H1 (cell line): ENCODE measurements at regions not wholly inside any gene's neighbourhood (a gene's known extent, or its start where the extent isn't known, plus 50 kb on each side); places are given as distances from the start of the nearest gene placed in this dataset.

ENCODE experiments used
- CTCF ChIA-PET: fragments of 300-600 bp; sonication (Branson Sonifier 250); formaldehyde crosslinking; loops from one replicate; lab custom pipeline; 2021; ENCODE audit not compliant: partially characterized antibody; lab: Charles Lee
- POLR2A ChIA-PET: fragments of 300-600 bp; sonication (Branson Sonifier 250); formaldehyde crosslinking; loops from one replicate; lab custom pipeline; 2021; ENCODE audit warnings: inconsistent platforms; ENCODE audit not compliant: partially characterized antibody; lab: Charles Lee
- DNase-seq, 2 experiments: peaks; one replicate each; pipeline versions ENCODE4 v3.0.0 to v3.0.0-alpha.2; 2010 to 2022; ENCODE audit warnings: low spot score in 2 of 2, low read depth in 1 of 2, mixed read lengths in 1 of 2
- FAIRE-seq: peaks from 2 replicates; lab custom pipeline; 2011; peaks lifted over from hg19 to GRCh38; lab: Jason Lieb, UNC
- H2AFZ ChIP-seq: 2 replicates; pipeline ENCODE4 v1.8.1; 2012; ENCODE audit warnings: low read length, inconsistent platforms
- H2AK5ac ChIP-seq: 2 replicates; pipeline ENCODE4 v1.6.1; 2013; ENCODE audit warnings: low read depth, low read length
- H2BK120ac ChIP-seq: replicated peaks from 2 replicates; pipeline ENCODE3; 2013; ENCODE audit warnings: low read depth, low read length, inconsistent platforms
- H2BK12ac ChIP-seq: 2 replicates; pipeline ENCODE4 v1.6.1; 2013; ENCODE audit warnings: low read depth, low read length
- H2BK15ac ChIP-seq: 2 replicates; pipeline ENCODE4 v1.6.1; 2013; ENCODE audit warnings: low read length
- H2BK20ac ChIP-seq: 2 replicates; pipeline ENCODE4 v1.6.1; 2013; ENCODE audit warnings: low read length
- H2BK5ac ChIP-seq: 2 replicates; pipeline ENCODE4 v1.6.1; 2013; ENCODE audit warnings: low read depth, low read length
- H3K14ac ChIP-seq: 2 replicates; pipeline ENCODE4 v1.6.1; 2013; ENCODE audit warnings: inconsistent platforms; ENCODE audit not compliant: insufficient read length
- H3K18ac ChIP-seq: 2 replicates; pipeline ENCODE4 v1.6.1; 2013; ENCODE audit warnings: low read length; ENCODE audit errors: extremely low read depth
- H3K23ac ChIP-seq: 2 replicates; pipeline ENCODE4 v1.6.1; 2013; ENCODE audit warnings: inconsistent platforms; ENCODE audit not compliant: insufficient read length
- H3K23me2 ChIP-seq: 2 replicates; pipeline ENCODE4 v1.6.1; 2013; ENCODE audit warnings: low read depth, low read length
- H3K27ac ChIP-seq: 2 replicates; pipeline ENCODE4 v1.6.1; 2011; ENCODE audit warnings: low read depth, low read length, inconsistent platforms
- H3K27me3 ChIP-seq, 4 experiments: replicated peaks in 1 of 4; 1 replicate in 1 of 4; 2 replicates in 3 of 4; pipeline versions ENCODE4 v1.6.1 to v1.8.1; 2011 to 2013; ENCODE audit warnings: low read length in 3 of 4, mild to moderate bottlenecking in 3 of 4, inconsistent platforms in 2 of 4, mixed read lengths in 2 of 4, moderate library complexity in 1 of 4; ENCODE audit not compliant: control insufficient read depth in 3 of 4, insufficient read depth in 3 of 4; ENCODE audit errors: extremely low read depth in 1 of 4
- H3K36me3 ChIP-seq, 4 experiments: 2 replicates each; pipeline versions ENCODE4 v1.6.1 to v1.8.1; 2011 to 2013; ENCODE audit warnings: mild to moderate bottlenecking in 4 of 4, low read length in 3 of 4, moderate library complexity in 2 of 4, control low read depth in 1 of 4, inconsistent platforms in 1 of 4; ENCODE audit not compliant: insufficient read depth in 4 of 4, control insufficient read depth in 2 of 4
- H3K4ac ChIP-seq: replicated peaks from 2 replicates; pipeline ENCODE3; 2013; ENCODE audit warnings: low read length, low read depth, mixed read lengths, inconsistent platforms; ENCODE audit not compliant: insufficient read length
- H3K4me1 ChIP-seq, 4 experiments: replicated peaks in 1 of 4; 1 replicate in 1 of 4; 2 replicates in 3 of 4; pipeline versions ENCODE4 v1.6.1 to v1.8.1; 2011 to 2013; ENCODE audit warnings: low read length in 3 of 4, inconsistent platforms in 2 of 4, mixed read lengths in 1 of 4; ENCODE audit not compliant: insufficient read depth in 4 of 4, control insufficient read depth in 3 of 4
- H3K4me2 ChIP-seq, 2 experiments: 2 replicates each; pipeline versions ENCODE4 v1.6.1 to v1.8.1; 2011 to 2013; ENCODE audit warnings: low read depth in 2 of 2, low read length in 2 of 2, control low read depth in 1 of 2, inconsistent platforms in 1 of 2, mild to moderate bottlenecking in 1 of 2; ENCODE audit not compliant: insufficient read depth in 1 of 2
- H3K4me3 ChIP-seq, 4 experiments: fragments of 200-600, 300-600 bp in 1 of 4; sonication (generic), shearing (Covaris generic), sonication (Bioruptor Twin) in 1 of 4; 2 replicates each; pipeline versions ENCODE4 v1.5.1 to v1.8.1; 2011 to 2016; ENCODE audit warnings: low read length in 4 of 4, low read depth in 3 of 4, control low read depth in 2 of 4, inconsistent platforms in 2 of 4, mild to moderate bottlenecking in 2 of 4, mixed read lengths in 1 of 4, moderate library complexity in 1 of 4; ENCODE audit not compliant: insufficient read depth in 2 of 4; ENCODE audit errors: extremely low read depth in 1 of 4
- H3K56ac ChIP-seq: replicated peaks from 2 replicates; pipeline ENCODE3; 2013; ENCODE audit warnings: low read depth, mild to moderate bottlenecking, mixed read lengths, low read length, inconsistent platforms; ENCODE audit not compliant: insufficient read length
- H3K79me1 ChIP-seq: 2 replicates; pipeline ENCODE4 v1.6.1; 2013; ENCODE audit warnings: low read depth, low read length, control low read depth
- H3K79me2 ChIP-seq, 2 experiments: 2 replicates each; pipeline versions ENCODE4 v1.6.1 to v1.8.1; 2012 to 2013; ENCODE audit warnings: low read length in 2 of 2, mild to moderate bottlenecking in 2 of 2, inconsistent platforms in 1 of 2; ENCODE audit not compliant: insufficient read depth in 2 of 2, control insufficient read depth in 1 of 2
- H3K9ac ChIP-seq, 4 experiments: replicated peaks in 1 of 4; 1 replicate in 1 of 4; 2 replicates in 3 of 4; pipeline versions ENCODE4 v1.6.1 to v1.8.1; 2011 to 2013; ENCODE audit warnings: low read depth in 3 of 4, low read length in 3 of 4, control low read depth in 2 of 4, mild to moderate bottlenecking in 2 of 4, moderate library complexity in 2 of 4, inconsistent platforms in 1 of 4; ENCODE audit errors: extremely low read depth in 1 of 4
- H3K9me3 ChIP-seq, 2 experiments: 2 replicates each; pipeline versions ENCODE4 v1.6.1 to v1.8.1; 2012 to 2013; ENCODE audit warnings: mild to moderate bottlenecking in 2 of 2, moderate library complexity in 2 of 2, control low read depth in 1 of 2, inconsistent platforms in 1 of 2, low read depth in 1 of 2, low read length in 1 of 2, mixed read lengths in 1 of 2; ENCODE audit not compliant: insufficient read depth in 2 of 2
- H4K20me1 ChIP-seq, 2 experiments: replicated peaks in 1 of 2; 2 replicates each; pipeline versions ENCODE3 to v1.8.1; 2011 to 2013; ENCODE audit warnings: inconsistent platforms in 2 of 2, low read length in 2 of 2, mild to moderate bottlenecking in 1 of 2; ENCODE audit not compliant: insufficient read depth in 2 of 2, control insufficient read depth in 1 of 2
- H4K5ac ChIP-seq: 2 replicates; pipeline ENCODE4 v1.6.1; 2013; ENCODE audit warnings: low read length, low read depth, mixed read lengths, inconsistent platforms; ENCODE audit not compliant: insufficient read length
- H4K8ac ChIP-seq: 2 replicates; pipeline ENCODE4 v1.8.0; 2013; ENCODE audit warnings: mild to moderate bottlenecking, moderate library complexity, low read length, inconsistent platforms; ENCODE audit not compliant: insufficient read depth; ENCODE audit errors: extremely low read depth
- H4K91ac ChIP-seq: replicated peaks from 2 replicates; pipeline ENCODE3; 2013; ENCODE audit warnings: low read length, mixed read lengths, inconsistent platforms; ENCODE audit not compliant: insufficient read length
- FOSL1 ChIP-seq: IDR thresholded peaks from 2 replicates; pipeline ENCODE4 v1.6.1; 2011; ENCODE audit warnings: mild to moderate bottlenecking, low read depth, low read length, moderate library complexity; ENCODE audit not compliant: insufficient read depth
- POLR2A ChIP-seq, 2 experiments: IDR thresholded peaks; 1 replicate in 1 of 2; 2 replicates in 1 of 2; pipeline ENCODE4 v1.6.1; 2011; ENCODE audit warnings: low read depth in 2 of 2, low read length in 2 of 2, mild to moderate bottlenecking in 2 of 2; ENCODE audit errors: control extremely low read depth in 1 of 2
- SIN3A ChIP-seq, 2 experiments: IDR thresholded peaks in 1 of 2; conservative IDR thresholded peaks in 1 of 2; 2 replicates each; pipeline ENCODE4 v1.6.1; 2011 to 2012; ENCODE audit warnings: low read length in 2 of 2, improper control_type of control experiment in 1 of 2, low read depth in 1 of 2, mild to moderate bottlenecking in 1 of 2

DNA sequence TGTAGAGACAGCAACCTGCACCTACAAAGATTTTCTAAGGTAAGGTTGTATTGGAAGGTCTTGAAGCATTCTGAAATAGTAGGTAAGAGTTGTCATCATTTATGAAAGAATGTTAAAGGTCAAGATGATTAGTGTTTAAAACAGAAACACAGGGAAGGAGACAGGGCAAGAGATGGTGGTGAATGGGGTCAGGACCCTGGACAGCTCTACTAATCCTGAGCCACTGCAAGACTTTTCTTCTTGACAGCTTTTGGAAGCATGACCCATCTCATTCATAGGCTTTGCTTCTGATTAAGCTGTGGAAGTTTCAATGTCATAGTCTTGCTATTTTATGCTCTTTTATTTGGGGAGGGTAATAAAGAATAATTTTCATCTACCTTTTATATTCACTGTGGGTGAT, 75.5 kb upstream of the CAND1 start:
- Histone ChIP-seq H3K27me3 (no peaks in the 10 kb centered on the region), H3K23me2 (peaks cover 2% of the 10 kb centered on the region; the same call in 1 of the 2 replicates), H3K4me1 (no peaks in the 10 kb centered on the region), H3K23ac (no peak overlapping the region), H3K4me2 (no peak overlapping the region)
- CTCF ChIA-PET = no interaction called here
- no peak for TF ChIP-seq FOSL1
- no peak for TF ChIP-seq POLR2A (IDR thresholded peaks at IDR 0.05; ENCODE audit: control extremely low read depth in 1 of 2, low read depth in 2 of 2, low read length in 2 of 2)
- peak; percentile 55 to 89; a peak in 1 of 4 replicates for TF ChIP-seq SIN3A (conservative IDR thresholded peaks at IDR 0.05 in 1 of 2, IDR thresholded peaks at IDR 0.05 in 1 of 2; ENCODE audit: low read depth in 1 of 2, low read length in 2 of 2)
- TF ChIP-seq, all 59 proteins: peak for 1
- no peaks in the 10 kb centered on the region for H3K79me1 ChIP-seq
- no peak overlapping the region for H3K14ac ChIP-seq
- no peak overlapping the region for H2BK5ac ChIP-seq
- no peak overlapping the region for H3K56ac ChIP-seq
- H2BK15ac ChIP-seq = no peak overlapping the region
- no peak overlapping the region for H2AFZ ChIP-seq
- H4K8ac ChIP-seq = no peak overlapping the region
- H3K9ac ChIP-seq = no peak overlapping the region
- H3K4ac ChIP-seq = no peak overlapping the region
- H2BK120ac ChIP-seq = no peak overlapping the region
- H3K4me3 ChIP-seq = no peak overlapping the region
- FAIRE-seq (peak; percentile 84), DNase-seq (peak in 1 of 2 experiments; percentile 57)
- no peak overlapping the region for H2AK5ac ChIP-seq
- no peak overlapping the region for H2BK20ac ChIP-seq
- no peak overlapping the region for H4K5ac ChIP-seq
- POLR2A ChIA-PET = interaction anchor here (0.9 kb wide), 1 partner anchor 75 kb away, joined by 3 read pairs; the partner anchor contains the start of gene CAND1
- no peaks in the 10 kb centered on the region for H4K20me1 ChIP-seq
- no peaks in the 10 kb centered on the region for H3K36me3 ChIP-seq
- H2BK12ac ChIP-seq = no peak overlapping the region
- H3K9me3 ChIP-seq = no peaks in the 10 kb centered on the region
- no peak overlapping the region for H3K27ac ChIP-seq
- H4K91ac ChIP-seq = no peak overlapping the region
- no peaks in the 10 kb centered on the region for H3K79me2 ChIP-seq
- no peak overlapping the region for H3K18ac ChIP-seq
